Stomach smooth muscle (tissue), 2 donors: ENCODE measurements at regions not wholly inside any gene's neighbourhood (a gene's known extent, or its start where the extent isn't known, plus 50 kb on each side); places are given as distances from the start of the nearest gene placed in this dataset.

ENCODE experiments used
- H3K27ac ChIP-seq: one replicate; pipeline ENCODE4 v1.7.0; 2013; ENCODE audit warnings: mild to moderate bottlenecking, low read length, inconsistent platforms
- H3K27me3 ChIP-seq, 2 donors: one replicate each; pipeline ENCODE4 v1.7.0; 2013; ENCODE audit warnings: low read length in 2 of 2; ENCODE audit not compliant: insufficient read depth in 2 of 2, control insufficient read depth in 1 of 2
- H3K36me3 ChIP-seq, 2 donors: one replicate each; pipeline ENCODE4 v1.7.0; 2013; ENCODE audit warnings: low read length in 2 of 2; ENCODE audit not compliant: control insufficient read depth in 2 of 2, insufficient read depth in 2 of 2
- H3K4me1 ChIP-seq: one replicate; pipeline ENCODE4 v1.7.0; 2013; ENCODE audit warnings: low read length; ENCODE audit not compliant: control insufficient read depth, insufficient read depth
- H3K4me3 ChIP-seq, 2 donors: one replicate each; pipeline ENCODE4 v1.7.0; 2013; ENCODE audit warnings: low read length in 2 of 2
- H3K9ac ChIP-seq, 2 donors: one replicate each; pipeline ENCODE4 v1.7.0; 2013; ENCODE audit warnings: low read length in 2 of 2, mild to moderate bottlenecking in 1 of 2
- H3K9me3 ChIP-seq, 2 donors: one replicate each; pipeline ENCODE4 v1.7.0; 2013; ENCODE audit warnings: low read length in 2 of 2; ENCODE audit not compliant: control insufficient read depth in 2 of 2
- donor health status: healthy.
- donor health status: Pancreatic carcinoma.

GRCh38 chr13:87907202-87907601 is 236.0 kb downstream of the SLITRK5 start:
- no peaks in the 10 kb centered on the region for H3K27me3 ChIP-seq
- no peaks in the 10 kb centered on the region for H3K4me1 ChIP-seq
- H3K36me3 ChIP-seq = no peaks in the 10 kb centered on the region
- no peaks in the 10 kb centered on the region for H3K9me3 ChIP-seq
- no peak overlapping the region for H3K4me3 ChIP-seq
- H3K27ac ChIP-seq = no peak overlapping the region
- no peak overlapping the region for H3K9ac ChIP-seq

DNA sequence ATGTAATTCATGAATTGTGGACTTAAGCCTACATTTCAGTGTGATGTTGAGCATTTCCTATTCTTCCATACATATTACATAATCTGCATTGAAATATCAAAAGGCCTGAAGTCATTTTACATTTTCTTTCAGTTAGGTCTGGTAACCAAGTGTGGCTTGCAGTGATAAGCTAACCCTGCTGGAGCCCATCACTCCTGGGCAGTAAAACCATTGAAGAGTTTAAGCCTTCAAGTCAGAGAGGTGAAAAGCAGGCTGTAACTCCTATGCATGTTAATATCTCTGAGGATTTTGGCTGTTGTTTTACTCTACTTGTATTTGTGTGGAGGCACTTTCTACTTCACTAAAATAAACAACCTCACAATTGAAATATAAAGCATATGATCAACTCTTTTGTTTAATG is 248.8 kb downstream of the SLITRK5 start:
- Histone ChIP-seq H3K36me3 (no peaks in the 10 kb centered on the region), H3K4me3 (no peak overlapping the region), H3K4me1 (no peaks in the 10 kb centered on the region)

DNA sequence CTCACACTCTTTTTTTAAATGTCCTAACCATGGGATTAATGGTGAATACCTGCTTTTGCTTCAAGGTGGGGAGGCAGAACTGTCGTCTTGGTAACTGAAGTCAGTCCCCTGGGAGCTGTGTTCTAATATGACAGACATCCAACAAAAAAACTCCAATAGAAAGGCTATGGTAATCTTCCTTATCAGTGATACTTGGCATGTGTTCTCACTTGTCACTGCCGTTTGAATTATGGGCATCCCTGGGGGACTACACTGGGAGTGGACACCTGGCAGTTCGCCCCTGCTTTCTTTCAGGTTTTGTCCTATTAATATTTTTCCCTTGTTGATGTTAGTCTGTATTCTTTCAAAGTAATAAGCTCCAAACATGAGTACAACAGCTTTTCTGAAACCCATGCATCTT is 252.6 kb downstream of the SLITRK5 start:
- H3K9me3 ChIP-seq = no peaks in the 10 kb centered on the region
- H3K9ac ChIP-seq = no peak overlapping the region
- H3K36me3 ChIP-seq = no peaks in the 10 kb centered on the region
- no peaks in the 10 kb centered on the region for H3K27me3 ChIP-seq
- no peak overlapping the region for H3K27ac ChIP-seq
- no peaks in the 10 kb centered on the region for H3K4me1 ChIP-seq
- no peak overlapping the region for H3K4me3 ChIP-seq

More for the DNA sequence above, 248.8 kb downstream of the SLITRK5 start:
- Histone ChIP-seq H3K27me3 (no peaks in the 10 kb centered on the region), H3K9me3 (no peaks in the 10 kb centered on the region), H3K27ac (no peak overlapping the region), H3K9ac (no peak overlapping the region)

DNA sequence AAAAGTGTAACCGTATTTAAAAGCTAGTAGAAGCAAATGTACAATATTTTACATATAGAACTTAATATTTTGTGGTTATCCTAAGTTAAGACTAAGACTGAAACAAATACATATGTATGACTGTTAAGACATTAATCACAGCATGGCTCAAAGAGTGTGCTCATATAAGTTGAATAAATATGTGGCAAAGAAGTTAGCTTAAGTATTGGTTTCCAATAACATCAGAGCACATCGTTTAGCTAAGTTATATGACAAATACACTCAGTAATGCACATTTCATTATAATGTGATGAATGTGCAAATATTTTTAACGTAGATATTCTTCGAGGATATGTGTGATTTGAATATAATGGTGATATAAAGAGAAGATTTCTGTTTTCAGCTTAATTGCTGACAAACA is 253.8 kb downstream of the SLITRK5 start:
- no peaks in the 10 kb centered on the region for H3K36me3 ChIP-seq
- H3K9ac ChIP-seq = no peak overlapping the region
- H3K4me1 ChIP-seq = no peaks in the 10 kb centered on the region
- no peak overlapping the region for H3K4me3 ChIP-seq
- H3K27ac ChIP-seq = no peak overlapping the region
- H3K27me3 ChIP-seq = no peaks in the 10 kb centered on the region
- H3K9me3 ChIP-seq = no peaks in the 10 kb centered on the region

DNA sequence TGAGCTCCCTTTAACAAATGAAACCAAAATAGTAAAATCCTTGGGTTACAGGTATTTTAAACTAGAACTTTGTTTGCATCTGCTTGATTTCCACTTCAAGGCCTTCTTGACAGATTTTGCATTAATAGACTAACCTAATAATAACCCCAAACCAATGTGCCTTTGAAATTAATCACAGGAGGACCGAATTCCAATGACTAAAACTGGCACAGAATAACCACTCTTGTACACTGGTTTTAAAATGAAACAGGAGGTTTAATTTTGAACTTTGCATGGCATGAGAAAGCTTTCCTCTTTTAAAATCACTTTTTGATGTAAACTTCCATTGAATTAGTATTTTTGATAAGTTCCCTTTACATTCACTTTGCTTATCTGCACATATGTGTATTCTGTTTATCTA is 269.6 kb downstream of the SLITRK5 start:
- Histone ChIP-seq H3K4me1 (no peaks in the 10 kb centered on the region), H3K27me3 (no peaks in the 10 kb centered on the region), H3K4me3 (no peak overlapping the region), H3K27ac (no peak overlapping the region), H3K36me3 (no peaks in the 10 kb centered on the region), H3K9ac (no peak overlapping the region), H3K9me3 (no peaks in the 10 kb centered on the region)

DNA sequence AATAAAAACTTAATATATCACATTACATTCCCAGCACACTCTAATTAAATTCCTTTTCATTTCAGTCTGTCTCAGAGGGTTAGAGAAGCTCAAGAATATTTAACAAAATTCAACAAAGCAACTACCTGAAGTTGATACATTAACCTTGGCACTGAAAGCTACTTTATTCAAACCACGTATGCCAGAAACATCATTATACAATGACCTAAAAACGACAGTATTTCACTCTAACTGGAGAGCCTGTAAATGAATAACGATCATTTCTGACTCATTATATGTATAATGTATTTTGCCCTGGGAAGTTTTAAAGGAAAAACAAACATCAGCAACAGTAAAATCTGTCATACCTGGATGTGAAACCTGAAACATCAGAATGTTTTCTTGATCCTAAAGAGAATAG is 270.1 kb downstream of the SLITRK5 start:
- Histone ChIP-seq H3K27me3 (no peaks in the 10 kb centered on the region), H3K9ac (no peak overlapping the region), H3K27ac (no peak overlapping the region), H3K9me3 (no peaks in the 10 kb centered on the region), H3K4me3 (no peak overlapping the region), H3K36me3 (no peaks in the 10 kb centered on the region), H3K4me1 (no peaks in the 10 kb centered on the region)

GRCh38 chr13:87942205-87942604 is 271.0 kb downstream of the SLITRK5 start:
- no peak overlapping the region for H3K4me3 ChIP-seq
- H3K36me3 ChIP-seq = no peaks in the 10 kb centered on the region
- H3K9ac ChIP-seq = no peak overlapping the region
- H3K4me1 ChIP-seq = no peaks in the 10 kb centered on the region
- no peaks in the 10 kb centered on the region for H3K9me3 ChIP-seq
- H3K27ac ChIP-seq = no peak overlapping the region
- no peaks in the 10 kb centered on the region for H3K27me3 ChIP-seq

DNA sequence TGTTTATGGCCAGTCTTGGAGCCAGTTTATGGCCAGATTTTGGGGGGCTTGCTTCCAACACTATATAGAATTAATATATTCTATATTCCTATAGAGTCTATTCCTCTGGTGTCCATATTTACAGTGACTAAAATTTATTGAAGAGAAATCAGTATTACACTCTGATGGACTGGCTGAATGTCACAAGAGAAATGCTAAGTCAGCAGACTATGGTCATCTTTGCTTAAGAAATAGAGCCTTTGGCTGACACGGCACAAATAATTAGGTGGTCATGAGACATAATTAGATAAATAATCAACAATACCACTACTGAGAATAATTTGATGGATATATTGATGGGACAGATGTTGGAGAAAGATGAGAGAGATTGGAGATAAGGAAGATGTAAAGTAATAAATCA is 272.9 kb downstream of the SLITRK5 start:
- Histone ChIP-seq H3K4me3 (no peak overlapping the region), H3K9me3 (no peaks in the 10 kb centered on the region), H3K4me1 (no peaks in the 10 kb centered on the region), H3K27ac (no peak overlapping the region), H3K36me3 (no peaks in the 10 kb centered on the region), H3K27me3 (no peaks in the 10 kb centered on the region), H3K9ac (no peak overlapping the region)

DNA sequence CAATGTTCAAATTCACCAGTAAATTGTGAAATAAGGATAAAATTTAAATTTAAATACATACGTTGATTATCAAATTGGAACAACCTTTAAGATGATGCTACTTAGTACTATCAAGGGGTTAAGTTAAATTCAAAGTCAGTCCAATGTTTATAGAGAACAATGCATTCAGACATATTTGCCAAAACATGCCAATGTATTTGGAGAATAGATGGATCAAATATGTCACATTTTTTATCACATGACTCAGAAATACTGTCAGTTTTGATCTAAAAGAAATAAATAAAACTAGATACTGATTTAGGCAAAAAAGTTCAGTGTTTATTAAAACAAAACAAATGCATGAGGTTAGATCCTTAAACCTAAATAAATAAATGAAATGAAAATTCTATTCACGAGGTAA is 281.2 kb downstream of the SLITRK5 start:
- H3K27ac ChIP-seq = no peak overlapping the region
- H3K36me3 ChIP-seq = no peaks in the 10 kb centered on the region

GRCh38 chr13:87953381-87953780 is 282.2 kb downstream of the SLITRK5 start:
- Histone ChIP-seq H3K9me3 (no peaks in the 10 kb centered on the region), H3K9ac (no peak overlapping the region), H3K4me3 (no peak overlapping the region), H3K27me3 (no peaks in the 10 kb centered on the region), H3K36me3 (no peaks in the 10 kb centered on the region), H3K4me1 (no peaks in the 10 kb centered on the region), H3K27ac (no peak overlapping the region)

More for the DNA sequence above, 281.2 kb downstream of the SLITRK5 start:
- H3K4me1 ChIP-seq = no peaks in the 10 kb centered on the region
- no peaks in the 10 kb centered on the region for H3K27me3 ChIP-seq
- H3K4me3 ChIP-seq = no peak overlapping the region
- H3K9me3 ChIP-seq = no peaks in the 10 kb centered on the region
- H3K9ac ChIP-seq = no peak overlapping the region

- no peaks in the 10 kb centered on the region for H3K4me1 ChIP-seq
- H3K27me3 ChIP-seq = no peaks in the 10 kb centered on the region
- no peaks in the 10 kb centered on the region for H3K9me3 ChIP-seq
- H3K9ac ChIP-seq = no peak overlapping the region
- no peak overlapping the region for H3K4me3 ChIP-seq
- no peaks in the 10 kb centered on the region for H3K36me3 ChIP-seq
- H3K27ac ChIP-seq = no peak overlapping the region
Measured at GRCh38 chr13:87954091-87954490, 282.9 kb downstream of the SLITRK5 start.

DNA sequence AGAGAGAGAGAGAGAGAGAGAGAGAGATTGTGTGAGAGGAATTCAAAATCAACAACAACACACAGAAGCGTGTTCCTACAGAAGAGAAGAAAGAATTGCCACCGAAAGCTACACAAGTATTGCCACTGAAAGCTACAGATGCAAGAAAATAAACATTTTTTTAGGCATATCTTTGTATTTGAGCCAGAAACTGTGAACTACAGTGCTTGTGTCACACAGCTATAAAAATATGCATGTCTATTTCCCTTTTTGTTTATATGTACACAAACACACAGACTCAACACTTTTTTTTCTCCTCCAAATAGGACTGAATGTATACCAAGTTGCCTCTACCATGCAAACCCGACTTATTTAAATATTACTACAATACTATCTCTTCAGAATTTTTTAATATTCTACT is 290.4 kb downstream of the SLITRK5 start:
- Histone ChIP-seq H3K9ac (no peak overlapping the region), H3K27ac (no peak overlapping the region), H3K9me3 (no peaks in the 10 kb centered on the region), H3K36me3 (no peaks in the 10 kb centered on the region), H3K27me3 (no peaks in the 10 kb centered on the region), H3K4me3 (no peak overlapping the region), H3K4me1 (no peaks in the 10 kb centered on the region)
